Stimulated activated CD8-positive, alpha-beta memory T cell treated with anti-CD3 and anti-CD28 coated beads, Interleukin-15, amount 100 ng/mL, for 4 hours (primary cell): ENCODE measurements at regions not wholly inside any gene's neighbourhood (a gene's known extent, or its start where the extent isn't known, plus 50 kb on each side); places are given as distances from the start of the nearest gene placed in this dataset.

Experiments used
- DNase-seq, 2 donors: peaks; one replicate each; pipeline ENCODE4 v3.0.0-alpha.2; 2020; ENCODE audit warnings: low read depth in 2 of 2

GRCh38 chr2:2765176-2765800, 434.2 kb upstream of the MYT1L start:
- no peak for DNase-seq

GRCh38 chr2:2764739-2765138, 433.7 kb upstream of the MYT1L start:
- DNase-seq = no peak

GRCh38 chr2:2764001-2764355, 432.9 kb upstream of the MYT1L start:
- DNase-seq = no peak

GRCh38 chr2:2763351-2764000, 432.4 kb upstream of the MYT1L start:
- DNase-seq = no peak

GRCh38 chr2:2762913-2763312, 431.8 kb upstream of the MYT1L start:
- no peak for DNase-seq

- DNase-seq = no peak
These were observed 431.3 kb upstream of the MYT1L start for GRCh38 chr2:2762166-2762908.

GRCh38 chr2:2758793-2759367, 427.8 kb upstream of the MYT1L start:
- DNase-seq = no peak

GRCh38 chr2:2757764-2758163, 426.7 kb upstream of the MYT1L start:
- no peak for DNase-seq

- no peak for DNase-seq
These were observed 425.8 kb upstream of the MYT1L start for GRCh38 chr2:2756886-2757285.

GRCh38 chr2:2755990-2756389, 424.9 kb upstream of the MYT1L start:
- DNase-seq = no peak

- no peak for DNase-seq
These were observed 423.9 kb upstream of the MYT1L start for GRCh38 chr2:2754940-2755339.

- DNase-seq = no peak
These were observed 420.7 kb upstream of the MYT1L start for GRCh38 chr2:2751715-2752315.

- DNase-seq = no peak
These were observed 420.0 kb upstream of the MYT1L start for GRCh38 chr2:2750867-2751714.

- DNase-seq = no peak
These were observed 418.1 kb upstream of the MYT1L start for GRCh38 chr2:2749206-2749598.

GRCh38 chr2:2748399-2749205, 417.5 kb upstream of the MYT1L start:
- no peak for DNase-seq

GRCh38 chr2:2747797-2748301, 416.8 kb upstream of the MYT1L start:
- DNase-seq = no peak

- no peak for DNase-seq
These were observed 415.7 kb upstream of the MYT1L start for GRCh38 chr2:2746731-2747130.

- DNase-seq = no peak
These were observed 414.1 kb upstream of the MYT1L start for GRCh38 chr2:2744958-2745715.

GRCh38 chr2:2744107-2744506, 413.0 kb upstream of the MYT1L start:
- DNase-seq = no peak

GRCh38 chr2:2743164-2743571, 412.1 kb upstream of the MYT1L start:
- no peak for DNase-seq
